ENCODE measurements at regions not wholly inside any gene's neighbourhood (a gene's known extent, or its start where the extent isn't known, plus 50 kb on each side); places are given as distances from the start of the nearest gene placed in this dataset.
"Not testable (repeated sequence)": the region's sequence is repeated elsewhere in the genome, so short reads cannot be mapped to it uniquely, and the experiment has no call there.

DNA sequence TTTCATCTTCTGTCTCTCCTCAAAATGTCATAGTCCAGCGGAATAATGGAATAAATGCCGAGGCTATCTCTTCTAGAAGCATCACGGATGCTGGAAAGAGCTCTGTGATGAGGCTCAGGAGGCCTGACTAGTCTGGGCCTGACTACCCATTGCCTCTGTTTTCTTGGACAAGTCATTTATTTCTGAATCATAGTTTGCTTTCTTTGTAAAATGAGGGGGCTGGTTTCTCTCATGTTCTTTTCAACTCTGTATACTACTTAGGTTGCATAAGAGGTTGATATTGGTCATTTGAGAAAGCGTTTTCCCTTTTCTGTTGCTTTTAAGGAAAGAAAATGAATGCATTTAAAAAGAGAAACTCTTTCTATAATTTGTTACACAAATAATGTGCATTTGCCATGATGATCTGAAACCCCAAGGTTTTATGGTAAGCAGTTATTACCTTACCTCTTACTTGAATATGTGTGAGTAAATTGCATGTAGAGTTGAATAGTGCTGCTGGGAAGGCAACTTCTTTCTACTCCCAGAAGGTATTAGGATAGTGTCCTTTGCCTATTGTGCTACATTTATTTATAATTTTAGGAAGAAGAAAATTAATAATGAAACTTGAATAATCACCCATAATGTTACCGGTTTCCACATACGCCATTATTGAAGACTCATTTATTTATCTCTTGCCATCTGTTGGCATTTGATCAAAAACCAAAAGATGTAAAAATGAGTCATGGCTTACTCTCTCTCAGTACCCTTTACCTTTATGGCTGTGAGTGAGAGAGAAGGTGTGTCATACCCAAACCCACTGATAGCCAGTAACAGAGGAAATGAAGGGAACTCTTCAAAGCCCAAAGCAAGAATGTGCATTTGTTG is 179.1 kb downstream of the FASLG start:
- peak; percentile 26 for DNase-seq (ENCODE audit: low read depth)

DNA sequence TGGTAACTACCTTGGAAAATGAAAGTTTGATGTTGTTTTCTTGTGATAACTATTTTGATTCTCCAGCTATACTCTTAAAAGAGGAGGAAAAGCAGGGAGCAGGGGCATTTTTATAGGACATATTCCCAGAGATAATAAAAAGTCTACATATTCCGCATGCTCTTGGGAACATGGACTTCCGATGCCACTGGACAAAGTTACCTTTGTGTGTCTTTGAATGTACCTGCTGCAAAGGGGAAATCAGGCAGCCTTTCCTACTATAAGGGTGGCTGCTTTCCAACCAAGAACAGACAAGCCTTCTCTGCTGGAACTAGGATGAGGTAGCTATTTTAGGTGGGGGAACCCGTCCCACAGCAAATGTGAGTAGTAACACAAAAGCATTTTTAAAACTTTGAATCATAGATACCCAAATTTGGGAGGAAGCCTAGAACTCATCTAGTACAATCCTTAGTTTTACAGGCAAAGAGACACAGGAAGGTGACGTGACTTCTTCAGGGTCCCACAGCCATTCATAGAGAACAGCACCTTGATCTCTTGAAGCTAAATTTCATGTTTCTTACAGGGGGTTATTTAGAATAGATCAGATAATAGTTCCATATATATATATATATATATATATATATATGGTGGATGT is 179.9 kb downstream of the FASLG start:
- no peak for DNase-seq (ENCODE audit: low read depth)

DNA sequence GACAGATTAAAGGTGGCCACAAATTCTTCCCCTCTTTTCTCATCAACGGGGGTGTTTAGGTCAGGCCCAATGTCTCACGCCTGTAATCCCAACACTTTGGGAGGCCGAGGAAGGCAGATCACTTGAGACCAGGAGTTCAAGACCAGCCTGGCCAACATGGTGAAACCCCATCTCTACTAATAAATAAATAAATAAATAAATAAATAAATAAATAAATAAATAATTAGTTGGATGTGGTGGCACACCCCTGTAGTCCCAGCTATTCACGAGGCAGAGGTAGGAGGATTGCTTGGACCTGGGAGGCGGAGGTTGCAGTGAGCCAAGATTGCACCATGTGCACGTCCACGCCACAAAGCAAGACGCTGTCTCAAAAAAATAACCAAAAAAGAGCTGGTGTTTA is 180.7 kb downstream of the FASLG start:
- not testable (repeated sequence) for DNase-seq (ENCODE audit: low read depth)

DNA sequence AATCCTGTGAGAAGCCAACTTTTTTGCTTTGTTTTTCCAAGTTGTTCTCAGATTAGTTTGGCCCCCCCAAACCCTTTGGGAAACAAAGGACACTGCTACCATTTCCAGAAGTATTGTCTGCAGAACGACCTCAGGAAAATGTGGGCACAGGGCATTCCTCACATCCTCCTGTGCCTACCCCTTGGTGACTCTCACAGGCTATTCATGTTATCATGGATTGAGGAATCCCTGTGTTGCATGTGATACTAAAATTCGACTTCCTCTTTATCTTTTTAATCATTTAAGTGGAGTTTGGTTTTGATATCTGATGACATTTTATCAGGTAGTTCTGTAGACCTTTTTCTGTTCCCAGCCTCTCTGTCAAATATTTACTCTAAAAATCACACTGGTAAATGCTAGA is 184.5 kb downstream of the FASLG start:
- no peak for DNase-seq (ENCODE audit: low read depth)

DNA sequence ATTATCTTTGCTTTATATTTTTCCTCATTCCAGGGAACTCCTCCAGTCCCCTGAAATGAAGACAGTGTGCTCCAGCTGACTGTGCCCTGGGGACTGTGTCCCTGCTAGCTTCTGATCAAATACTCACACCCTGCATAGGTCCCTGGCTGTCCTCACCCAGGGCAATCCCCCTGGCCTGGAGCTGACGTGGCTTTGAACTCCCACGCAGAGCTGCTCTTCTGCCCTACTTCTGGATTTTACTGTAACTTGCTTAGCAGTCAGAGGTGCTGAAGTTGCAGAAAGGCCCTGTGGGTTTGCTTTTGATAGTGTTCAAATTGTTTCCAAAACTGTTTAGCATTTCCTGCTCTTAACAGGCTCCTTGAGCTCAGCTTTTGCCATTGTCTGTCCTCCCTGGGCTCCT is 186.5 kb downstream of the FASLG start:
- DNase-seq (ENCODE audit: low read depth), result peak; percentile 39

DNA sequence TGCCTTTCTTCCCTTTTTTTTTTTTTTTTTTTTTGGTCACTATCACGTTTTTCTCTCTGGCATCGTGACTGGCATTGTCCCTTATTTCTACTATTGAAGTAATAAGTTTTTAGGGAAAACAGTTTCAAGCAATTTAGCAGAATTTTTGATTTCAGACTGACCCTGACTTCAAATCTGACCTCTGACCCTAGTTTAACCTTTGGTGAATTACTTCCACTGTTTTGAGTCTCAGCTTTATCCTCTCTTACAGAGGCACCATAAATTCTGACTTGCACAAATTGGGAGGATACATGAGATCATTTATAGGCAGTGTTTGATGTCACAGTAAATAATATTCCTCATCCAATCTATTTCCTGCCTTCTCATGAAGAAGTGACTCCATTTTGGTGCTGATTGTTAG is 187.0 kb downstream of the FASLG start:
- no peak for DNase-seq (ENCODE audit: low read depth)

DNA sequence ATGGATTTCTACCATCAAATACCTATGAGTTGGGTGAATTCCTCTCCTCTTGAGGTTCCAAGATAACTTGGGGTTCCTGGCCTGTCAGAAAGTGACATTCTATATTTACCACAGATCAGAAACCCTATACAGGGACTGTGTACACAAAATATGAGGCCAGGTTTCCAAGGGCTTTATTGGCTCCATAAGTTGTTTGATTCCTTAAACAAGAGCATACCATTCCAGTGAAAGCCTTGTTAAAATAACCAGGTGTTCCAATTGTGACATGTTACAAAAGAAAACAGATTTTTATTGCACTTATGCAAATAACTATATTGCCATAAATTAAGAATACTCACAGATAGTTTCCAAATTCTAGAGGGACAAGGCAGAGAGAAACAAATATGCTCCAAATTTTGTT is 188.9 kb downstream of the FASLG start:
- DNase-seq (ENCODE audit: low read depth), result not testable (repeated sequence)

DNA sequence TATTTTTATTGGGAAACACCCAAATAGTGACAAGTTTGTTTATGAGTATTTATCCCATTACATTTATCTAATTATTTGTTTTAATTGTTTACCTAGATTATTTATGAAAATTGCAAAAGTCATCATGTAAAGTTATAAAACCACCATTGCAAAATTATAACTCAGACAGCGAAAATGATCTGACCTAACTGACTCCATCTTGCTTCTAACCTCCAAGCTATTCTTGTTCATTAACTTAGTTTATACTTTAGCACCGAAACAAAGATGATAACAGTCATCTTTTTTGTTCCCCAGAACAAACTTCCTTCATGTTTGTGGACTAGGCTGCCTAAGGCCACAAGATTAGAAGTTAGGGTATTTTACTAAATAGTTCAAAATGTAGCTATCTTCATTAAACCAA is 190.8 kb downstream of the FASLG start:
- no peak for DNase-seq (ENCODE audit: low read depth)

DNA sequence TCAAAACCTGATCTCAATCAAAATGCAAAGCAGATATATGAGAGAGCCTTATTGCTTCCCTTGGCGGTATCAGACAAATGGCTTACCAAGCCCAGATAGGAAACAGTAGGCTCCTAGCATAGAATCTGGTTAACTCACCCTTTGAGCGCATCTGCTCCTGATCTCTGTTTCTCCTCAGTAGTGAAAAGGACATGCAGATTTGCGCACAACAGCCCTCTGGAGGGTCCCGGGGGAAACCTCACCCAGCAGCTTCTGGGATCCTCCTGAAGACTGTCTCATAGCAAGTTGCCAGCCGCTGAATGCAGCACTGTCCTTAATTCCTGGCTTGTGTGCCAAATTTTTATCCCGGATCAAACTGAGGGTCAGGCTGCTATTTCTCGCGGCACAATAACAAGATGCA is 192.2 kb downstream of the FASLG start:
- no peak for DNase-seq (ENCODE audit: low read depth)

DNA sequence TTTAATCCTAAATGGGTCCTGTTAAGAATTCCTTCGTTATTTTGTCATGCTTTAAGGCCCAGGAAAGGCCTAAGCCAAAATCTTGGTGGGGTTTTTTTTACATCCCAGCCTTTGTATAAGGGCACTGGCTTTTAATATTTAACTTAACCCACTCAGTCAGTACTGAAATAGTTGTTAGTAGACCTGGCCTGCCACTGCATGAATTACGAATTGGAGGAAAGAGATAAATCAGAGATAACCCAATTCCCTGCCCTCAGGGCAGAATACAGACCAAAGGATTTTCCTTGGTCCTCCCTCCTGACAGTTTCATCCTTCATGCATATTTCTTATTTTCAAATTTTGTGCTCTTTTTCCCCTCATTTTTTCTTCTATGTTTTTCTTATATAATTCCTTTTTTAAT is 193.0 kb downstream of the FASLG start:
- no peak for DNase-seq (ENCODE audit: low read depth)

DNA sequence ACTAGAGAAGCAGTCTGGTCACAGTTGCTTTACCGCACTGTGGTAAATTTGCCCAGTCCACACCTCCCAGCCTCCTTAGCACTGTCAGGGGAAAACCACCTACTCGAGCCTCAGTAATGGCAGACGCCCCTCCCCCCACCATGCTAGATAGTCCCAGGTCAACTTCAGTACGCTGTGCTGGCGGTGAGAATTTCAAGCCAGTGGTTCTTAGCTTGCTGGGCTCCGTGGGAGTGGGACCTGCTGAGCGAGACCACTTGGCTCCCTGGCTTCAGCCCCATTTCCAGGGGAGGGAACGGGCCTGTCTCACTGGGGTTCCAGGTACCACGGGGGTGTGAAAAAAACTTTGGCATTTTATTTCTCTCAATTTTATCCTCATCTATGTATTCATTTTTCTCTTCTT is 194.8 kb downstream of the TNFSF18 start:
- not testable (repeated sequence) for DNase-seq (ENCODE audit: low read depth)

DNA sequence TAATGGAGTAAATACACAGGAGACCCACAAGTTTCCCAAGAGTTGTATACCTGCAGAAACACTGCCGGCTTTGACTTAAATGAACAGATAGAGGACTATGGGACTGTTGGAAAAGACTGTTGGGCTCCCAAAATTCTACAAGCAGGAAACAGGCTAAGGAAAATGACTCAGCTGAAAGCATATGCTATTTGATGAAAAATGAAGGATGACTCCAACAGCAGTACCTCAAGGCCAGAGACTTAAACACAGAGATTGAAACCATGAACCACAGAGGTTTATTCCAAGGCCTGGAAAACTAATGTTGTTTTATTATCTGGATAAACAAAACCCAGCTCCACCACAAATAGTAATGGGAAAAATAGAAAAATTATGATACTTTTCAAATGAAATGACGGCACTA is 187.7 kb downstream of the TNFSF18 start:
- DNase-seq (ENCODE audit: low read depth), result no peak

DNA sequence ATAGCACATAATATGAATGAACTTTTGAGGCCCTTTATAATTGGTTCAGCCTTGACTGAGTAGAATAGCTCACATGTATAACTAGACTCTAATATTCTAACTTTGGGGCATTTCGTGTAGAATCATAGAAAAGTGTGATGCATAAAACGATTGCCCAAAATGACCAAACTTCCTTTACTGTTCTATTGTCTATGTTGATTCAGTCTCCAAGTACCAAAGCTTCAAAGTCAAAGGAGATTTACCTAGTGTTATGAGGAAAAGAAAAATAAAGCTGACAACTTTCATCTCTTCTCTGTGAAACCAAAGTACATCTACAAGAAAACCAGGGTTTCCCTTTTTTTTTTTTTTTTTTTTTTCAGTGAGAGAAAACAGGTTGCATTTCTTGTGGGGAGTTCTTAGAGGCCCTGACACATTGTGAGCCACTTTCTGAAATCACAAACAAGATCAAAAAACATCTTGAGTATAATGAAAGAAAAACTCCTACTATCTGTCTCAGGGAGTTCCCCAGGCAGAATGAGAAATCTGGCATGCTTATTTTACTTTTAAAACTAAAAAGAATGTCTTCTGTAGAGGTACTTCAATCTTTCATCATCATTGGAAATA is 183.4 kb downstream of the TNFSF18 start:
- no peak for DNase-seq (ENCODE audit: low read depth)

DNA sequence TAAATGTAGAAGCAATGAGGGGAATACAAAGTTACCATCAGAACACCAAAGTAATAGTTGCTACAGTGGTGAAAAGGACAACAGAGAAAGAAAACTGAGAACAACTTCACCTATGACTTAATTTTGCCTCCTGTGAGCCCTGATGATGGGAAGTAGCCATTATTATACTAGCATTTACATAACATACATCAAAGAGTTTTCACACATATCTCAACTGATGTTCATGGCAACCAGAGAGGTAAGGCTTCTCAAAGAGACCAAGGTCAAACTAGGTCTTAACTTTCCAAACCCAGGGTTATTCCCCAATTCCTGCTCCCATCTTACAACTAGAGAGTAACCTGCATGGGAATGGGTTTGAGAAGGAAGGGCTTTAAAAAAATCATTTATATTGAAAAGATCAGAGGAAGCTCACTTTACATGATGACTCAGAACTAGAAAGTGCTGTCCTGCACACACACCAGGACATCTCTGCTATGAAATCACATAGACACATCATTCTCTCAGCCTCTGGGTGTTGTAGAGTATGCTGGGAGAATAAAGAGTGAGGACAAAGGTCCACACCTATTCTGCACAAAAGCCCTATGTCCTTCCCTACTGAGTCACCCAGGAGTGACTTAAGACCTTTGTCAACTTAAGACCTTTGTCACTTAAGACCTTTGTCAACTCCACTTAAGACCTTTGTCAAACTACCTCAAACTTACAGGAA is 179.7 kb downstream of the TNFSF18 start:
- no peak for DNase-seq (ENCODE audit: low read depth)

DNA sequence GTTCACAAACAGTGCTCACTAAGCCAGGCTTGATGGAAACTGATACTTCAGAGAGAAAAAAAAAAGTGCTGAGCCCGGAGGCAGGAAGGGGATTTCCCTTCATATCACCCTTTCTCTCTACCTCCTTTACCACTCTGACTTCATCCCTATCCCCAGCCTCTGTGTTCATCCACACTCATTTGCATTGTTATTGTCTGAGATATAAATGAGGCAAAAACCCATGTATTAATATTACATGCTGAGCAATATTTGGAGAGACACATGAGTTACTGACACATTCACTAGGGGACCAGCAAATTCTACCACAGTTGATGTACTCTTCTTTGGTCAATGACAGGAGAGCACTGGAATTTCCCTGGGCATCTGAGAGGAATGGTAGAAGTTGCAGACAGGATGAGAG is 175.8 kb downstream of the TNFSF18 start:
- DNase-seq (ENCODE audit: low read depth), result no peak

DNA sequence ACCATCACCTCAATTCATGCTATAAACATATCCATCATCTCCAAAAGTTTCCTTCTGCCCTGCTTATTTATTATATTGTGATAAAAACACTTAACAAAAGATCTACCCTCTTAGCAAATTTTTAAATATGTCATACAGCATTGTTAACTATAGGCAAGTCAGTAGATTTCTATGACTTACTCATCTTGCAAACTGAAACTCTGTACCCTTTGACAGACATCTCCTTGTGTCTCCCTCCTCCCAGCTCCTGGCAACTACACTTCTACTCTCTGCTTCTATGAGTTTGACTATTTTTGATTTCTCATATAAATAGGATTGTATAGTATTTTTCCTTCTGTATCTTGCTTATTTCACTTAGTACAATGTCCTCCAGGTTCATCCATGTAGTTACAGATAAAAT is 174.8 kb downstream of the TNFSF18 start:
- no peak for DNase-seq (ENCODE audit: low read depth)

DNA sequence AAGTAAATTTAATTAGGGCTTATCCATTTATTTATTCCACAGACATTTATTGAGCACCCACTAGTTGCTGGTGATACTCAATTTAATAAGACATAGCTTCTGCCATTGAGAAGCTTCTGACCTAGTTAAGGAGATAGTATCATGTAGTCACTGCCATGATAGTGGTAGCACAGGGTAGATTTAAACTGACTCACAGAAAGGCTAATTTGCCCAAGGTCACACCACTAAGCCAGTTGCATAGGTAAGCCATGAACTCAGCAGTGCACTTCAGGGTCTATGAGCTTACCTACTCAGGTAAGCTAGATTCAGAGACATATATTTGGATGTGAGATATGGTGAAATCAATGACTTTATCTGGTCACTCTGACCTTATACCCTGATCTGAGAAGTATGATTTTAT is 168.4 kb downstream of the TNFSF18 start:
- no peak for DNase-seq (ENCODE audit: low read depth)

DNA sequence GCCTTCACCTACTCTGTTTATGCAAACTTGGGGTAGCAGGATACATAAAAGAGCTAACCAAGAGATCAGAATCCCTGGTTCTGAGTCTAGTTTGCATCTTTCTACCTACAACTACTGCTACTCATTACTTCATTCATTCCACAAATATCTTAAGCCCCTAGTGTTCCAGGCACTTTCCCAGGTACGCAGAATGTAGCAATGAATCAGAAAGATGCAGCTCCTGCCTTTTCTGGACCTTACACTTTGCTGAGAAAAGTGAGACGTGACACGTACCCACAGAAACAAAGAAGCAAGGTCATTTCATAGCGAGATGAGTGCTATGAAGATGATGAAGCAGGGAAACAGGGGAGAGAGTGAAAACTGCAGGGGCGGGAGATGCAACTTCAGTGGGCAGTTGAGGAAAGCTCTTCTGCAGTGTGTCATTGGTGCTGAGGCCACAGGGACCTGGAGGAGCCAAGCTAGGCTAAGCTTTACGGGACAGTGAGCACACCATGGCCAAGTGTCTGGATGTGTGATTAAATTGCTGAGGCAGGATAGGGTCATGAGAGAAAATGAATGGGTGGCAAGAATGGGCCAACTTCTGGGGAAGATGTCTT is 167.9 kb downstream of the TNFSF18 start:
- no peak for DNase-seq (ENCODE audit: low read depth)

DNA sequence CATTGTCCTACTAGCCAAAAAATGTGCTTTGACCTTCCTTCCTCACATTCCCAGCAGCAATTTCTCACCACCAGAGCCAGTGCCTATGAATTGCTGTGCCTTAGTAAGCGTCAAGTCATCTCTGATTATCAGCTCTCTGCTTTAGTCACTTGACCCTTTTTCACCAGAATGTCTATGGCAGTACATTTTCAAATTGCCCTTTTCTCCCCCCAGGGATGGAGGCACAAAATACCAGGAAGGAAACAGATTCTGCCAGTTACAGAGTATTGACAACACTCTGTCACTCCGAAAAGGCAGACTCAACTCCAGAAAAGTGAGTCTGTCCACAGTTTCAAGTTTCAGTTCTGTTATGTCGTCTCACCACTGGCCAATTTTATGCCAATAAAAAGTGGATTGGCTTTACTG is 167.4 kb downstream of the TNFSF18 start:
- DNase-seq (ENCODE audit: low read depth), result no peak

DNA sequence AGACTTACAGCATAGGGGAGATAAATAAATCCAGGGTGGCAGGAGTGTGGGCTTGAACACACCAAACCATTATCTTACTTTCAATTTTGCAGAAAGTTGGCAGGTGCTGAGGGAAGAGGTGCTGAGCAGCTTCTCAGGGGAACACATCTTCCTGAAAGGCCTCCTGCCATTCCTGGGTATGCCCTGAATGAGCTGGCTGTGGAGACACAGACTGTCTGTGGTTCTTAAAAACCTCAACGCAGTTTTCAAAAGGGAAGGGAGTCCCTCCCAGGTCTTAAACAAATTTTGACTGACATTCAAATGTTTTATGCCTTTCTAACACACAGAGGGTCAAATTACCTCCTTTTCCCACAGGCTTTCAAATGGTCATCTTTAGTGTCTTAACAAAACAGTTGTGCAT is 166.9 kb downstream of the TNFSF18 start:
- DNase-seq (ENCODE audit: low read depth), result no peak

DNA sequence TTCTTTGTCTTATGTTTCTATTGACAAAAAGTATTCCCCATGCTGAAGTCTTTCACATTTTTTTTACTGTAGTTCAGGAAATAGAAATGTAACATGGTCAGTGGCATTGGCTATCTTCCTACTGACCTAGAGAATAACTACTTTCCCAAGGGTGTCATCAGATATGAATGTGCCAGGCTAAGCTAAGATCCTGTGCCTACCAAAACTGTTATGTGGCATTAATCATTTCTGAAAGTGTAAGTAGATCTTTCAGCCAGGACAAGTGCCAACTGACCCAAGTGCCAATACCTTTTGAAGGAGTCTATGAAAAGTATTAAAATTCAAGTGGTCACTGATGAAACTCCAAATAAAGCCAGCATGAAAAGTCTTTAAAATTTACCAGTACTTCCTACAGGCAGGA is 165.3 kb downstream of the TNFSF18 start:
- no peak for DNase-seq (ENCODE audit: low read depth)

DNA sequence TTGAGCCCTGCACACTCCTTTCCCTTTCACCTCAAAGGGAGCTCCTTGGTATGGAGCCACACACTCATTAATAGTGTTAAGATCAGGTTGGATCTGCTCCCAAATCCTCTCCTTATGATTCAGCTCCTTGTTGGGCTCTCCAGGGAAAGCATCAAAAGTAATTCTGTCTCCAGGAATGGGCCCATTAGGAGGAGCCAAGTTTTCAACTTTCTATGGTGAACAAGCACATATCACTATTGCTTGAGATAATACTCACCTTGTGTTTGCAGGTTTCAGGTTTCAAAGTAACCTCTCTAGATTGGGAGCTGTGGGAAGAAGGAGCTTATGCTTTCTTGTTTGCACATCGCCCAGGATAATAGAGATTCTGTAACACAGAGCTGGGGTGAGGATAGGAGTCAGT is 164.8 kb downstream of the TNFSF18 start:
- no peak for DNase-seq (ENCODE audit: low read depth)
